Mucosa of stomach (tissue), 1 donor: ENCODE measurements at regions not wholly inside any gene's neighbourhood (a gene's known extent, or its start where the extent isn't known, plus 50 kb on each side); places are given as distances from the start of the nearest gene placed in this dataset.

Source experiments
- H3K27me3 ChIP-seq: one replicate; pipeline ENCODE4 v1.7.0; 2013; ENCODE audit warnings: mild to moderate bottlenecking, low read length; ENCODE audit not compliant: control insufficient read depth, insufficient read depth
- H3K36me3 ChIP-seq: one replicate; pipeline ENCODE4 v1.7.0; 2013; ENCODE audit warnings: low read length; ENCODE audit not compliant: control insufficient read depth, insufficient read depth
- H3K4me1 ChIP-seq: one replicate; pipeline ENCODE4 v1.7.0; 2013; ENCODE audit warnings: mild to moderate bottlenecking, low read length; ENCODE audit not compliant: control insufficient read depth, insufficient read depth
- H3K4me3 ChIP-seq: one replicate; pipeline ENCODE4 v1.7.0; 2013; ENCODE audit warnings: low read length
- H3K9ac ChIP-seq: one replicate; pipeline ENCODE4 v1.7.0; 2013; ENCODE audit warnings: mild to moderate bottlenecking, low read length, moderate library complexity
- H3K9me3 ChIP-seq: one replicate; pipeline ENCODE4 v1.7.0; 2013; ENCODE audit warnings: mild to moderate bottlenecking, low read length, moderate library complexity; ENCODE audit not compliant: control insufficient read depth
- donor health status: Pancreatic carcinoma.

DNA sequence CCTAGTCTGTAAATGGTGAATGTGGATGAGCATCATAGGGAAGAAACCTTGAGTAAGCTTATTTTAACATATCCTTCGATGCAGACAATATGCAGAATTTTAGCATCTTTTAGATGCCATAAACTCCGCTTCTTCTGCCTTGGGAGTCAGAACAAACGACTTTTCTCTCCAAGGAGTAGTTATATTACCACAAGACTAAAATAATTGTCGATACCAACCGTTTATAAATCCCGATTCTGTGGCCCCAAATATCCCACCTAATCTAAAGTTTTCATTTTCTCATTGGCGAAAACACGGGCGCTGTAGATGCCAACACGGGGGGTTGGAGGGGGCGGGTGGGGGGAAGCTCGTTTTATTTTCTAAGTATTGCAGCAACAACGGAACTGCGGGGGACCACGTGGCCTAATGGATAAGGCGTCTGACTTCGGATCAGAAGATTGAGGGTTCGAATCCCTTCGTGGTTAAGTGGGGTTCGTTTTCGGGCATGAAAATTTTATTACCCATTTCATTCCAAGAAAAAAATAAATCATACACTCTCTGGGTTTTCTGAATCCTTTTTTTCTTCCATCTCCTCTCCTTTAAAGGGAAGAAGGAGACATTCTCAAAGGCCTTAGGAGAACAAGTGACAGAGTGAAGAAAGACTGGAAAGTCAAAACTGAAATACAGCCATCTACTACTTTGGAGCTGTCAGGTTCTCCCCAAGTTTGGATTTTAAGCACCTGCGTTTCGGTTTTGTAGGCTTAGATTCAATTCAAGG lies 65.5 kb upstream of the BTN3A2 start:
- H3K9me3 ChIP-seq, result no peaks in the 10 kb centered on the region
- no peak overlapping the region for H3K9ac ChIP-seq
- H3K4me1 ChIP-seq, result peaks cover 10% of the 10 kb centered on the region
- H3K4me3 ChIP-seq, result no peak overlapping the region
- H3K27me3 ChIP-seq, result no peaks in the 10 kb centered on the region
- H3K36me3 ChIP-seq, result no peaks in the 10 kb centered on the region

- Histone ChIP-seq H3K4me1 (peaks cover 10% of the 10 kb centered on the region), H3K9me3 (no peaks in the 10 kb centered on the region), H3K27me3 (no peaks in the 10 kb centered on the region), H3K9ac (no peak overlapping the region), H3K36me3 (no peaks in the 10 kb centered on the region), H3K4me3 (no peak overlapping the region)
These were observed 65.0 kb upstream of the BTN3A2 start for GRCh38 chr6:26300043-26300331.

- H3K9me3 ChIP-seq, result no peaks in the 10 kb centered on the region
- H3K4me3 ChIP-seq, result no peak overlapping the region
- H3K4me1 ChIP-seq, result peaks cover 8% of the 10 kb centered on the region
- H3K9ac ChIP-seq, result no peak overlapping the region
- no peaks in the 10 kb centered on the region for H3K27me3 ChIP-seq
- no peaks in the 10 kb centered on the region for H3K36me3 ChIP-seq
These were observed 64.6 kb upstream of the BTN3A2 start for GRCh38 chr6:26300359-26300758.

- H3K36me3 ChIP-seq, result no peaks in the 10 kb centered on the region
- no peak overlapping the region for H3K9ac ChIP-seq
- no peaks in the 10 kb centered on the region for H3K9me3 ChIP-seq
- no peak overlapping the region for H3K4me3 ChIP-seq
- H3K27me3 ChIP-seq, result no peaks in the 10 kb centered on the region
- peaks cover 3% of the 10 kb centered on the region for H3K4me1 ChIP-seq
These were observed 64.2 kb upstream of the BTN3A2 start for GRCh38 chr6:26300828-26301227.

GRCh38 chr6:26301638-26302037 lies 63.4 kb upstream of the BTN3A2 start:
- no peaks in the 10 kb centered on the region for H3K36me3 ChIP-seq
- H3K9me3 ChIP-seq, result no peaks in the 10 kb centered on the region
- H3K9ac ChIP-seq, result no peak overlapping the region
- H3K4me1 ChIP-seq, result no peaks in the 10 kb centered on the region
- H3K4me3 ChIP-seq, result no peak overlapping the region
- H3K27me3 ChIP-seq, result no peaks in the 10 kb centered on the region

DNA sequence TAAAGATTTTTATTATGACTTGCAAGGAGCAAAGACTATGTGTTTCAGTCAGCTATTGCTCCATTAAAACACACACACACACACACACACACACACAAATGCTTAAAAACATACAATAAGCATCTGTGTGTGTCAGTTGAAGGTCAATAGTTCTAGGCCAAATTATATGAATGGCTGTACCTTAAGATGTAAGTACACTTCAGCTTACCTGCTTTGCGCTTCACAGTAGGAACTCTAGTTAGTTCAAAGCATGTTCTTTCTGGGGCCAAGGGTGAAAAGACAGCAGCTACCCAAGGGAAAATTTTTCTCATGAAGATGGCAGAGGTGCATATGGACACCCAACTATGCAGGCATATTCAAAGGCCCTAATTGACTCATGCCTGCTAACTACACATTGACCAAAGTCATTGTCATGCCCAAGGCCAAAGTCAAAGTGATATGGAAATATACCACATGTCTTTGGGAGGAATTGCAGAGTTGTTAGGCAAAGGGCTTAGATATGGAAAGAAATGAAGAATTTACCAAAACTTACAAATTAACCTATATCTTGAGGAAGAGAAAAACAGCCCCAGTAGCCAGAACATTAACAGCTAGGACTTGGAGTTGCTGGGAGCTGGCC lies 61.9 kb upstream of the BTN3A2 start:
- Histone ChIP-seq H3K4me3 (no peak overlapping the region), H3K9ac (no peak overlapping the region), H3K4me1 (no peaks in the 10 kb centered on the region), H3K9me3 (no peaks in the 10 kb centered on the region), H3K27me3 (no peaks in the 10 kb centered on the region), H3K36me3 (no peaks in the 10 kb centered on the region)

DNA sequence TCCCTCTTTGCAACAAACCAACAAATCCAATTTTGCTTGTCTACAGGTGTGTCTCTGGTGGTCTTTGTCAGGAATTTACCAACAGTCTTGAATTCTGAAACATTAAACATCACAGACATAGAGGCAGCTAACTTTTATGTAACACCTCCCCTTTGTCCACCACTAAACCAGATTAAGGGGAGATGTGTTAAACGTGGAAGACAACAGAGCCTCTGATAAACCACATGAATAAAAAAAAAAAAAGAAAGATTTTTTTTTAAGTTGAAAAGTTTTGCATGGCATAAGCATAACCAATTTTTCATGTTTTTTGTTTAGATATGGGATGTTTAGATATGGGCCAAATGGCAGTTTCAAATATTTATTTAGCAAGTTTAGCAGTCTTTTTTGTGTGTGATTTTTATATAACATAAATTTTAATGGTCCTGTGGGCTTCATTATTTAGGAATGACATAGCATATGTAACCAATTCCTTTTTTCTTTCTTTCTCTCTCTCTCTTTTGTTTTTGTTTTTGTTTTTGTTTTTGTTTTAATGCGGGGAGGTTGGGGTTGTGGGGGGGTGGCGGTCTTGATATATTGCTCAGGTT lies 60.7 kb upstream of the BTN3A2 start:
- H3K4me1 ChIP-seq, result no peaks in the 10 kb centered on the region
- no peaks in the 10 kb centered on the region for H3K27me3 ChIP-seq
- no peak overlapping the region for H3K4me3 ChIP-seq
- H3K9me3 ChIP-seq, result no peaks in the 10 kb centered on the region
- peak overlapping the region; percentile 63 for H3K9ac ChIP-seq
- H3K36me3 ChIP-seq, result no peaks in the 10 kb centered on the region

- Histone ChIP-seq H3K36me3 (no peaks in the 10 kb centered on the region), H3K9ac (peak overlapping the region; percentile 63), H3K4me1 (no peaks in the 10 kb centered on the region), H3K27me3 (no peaks in the 10 kb centered on the region), H3K9me3 (no peaks in the 10 kb centered on the region), H3K4me3 (no peak overlapping the region)
These were observed 60.0 kb upstream of the BTN3A2 start for GRCh38 chr6:26304797-26305640.

GRCh38 chr6:26305641-26305969 lies 59.4 kb upstream of the BTN3A2 start:
- Histone ChIP-seq H3K27me3 (no peaks in the 10 kb centered on the region), H3K36me3 (no peaks in the 10 kb centered on the region), H3K9me3 (no peaks in the 10 kb centered on the region), H3K4me3 (no peak overlapping the region), H3K9ac (no peak overlapping the region), H3K4me1 (no peaks in the 10 kb centered on the region)

DNA sequence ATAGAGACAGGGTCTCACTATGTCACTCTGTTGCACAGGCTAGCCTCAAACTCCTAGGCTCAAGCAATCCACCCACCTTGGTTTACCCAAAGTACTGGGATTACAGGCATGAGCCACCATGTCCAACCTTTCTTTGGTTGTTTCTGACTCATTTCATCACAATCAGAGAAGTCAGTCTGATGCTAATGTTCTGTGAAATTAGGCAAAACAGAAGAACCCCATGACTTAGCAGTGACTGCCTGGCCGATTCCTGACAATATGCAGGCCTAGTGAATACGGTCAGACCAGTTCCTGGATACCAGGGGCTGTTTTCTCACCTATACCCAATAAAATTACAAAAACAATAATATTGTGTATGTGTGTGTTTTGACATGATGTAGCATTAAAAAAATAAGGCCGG lies 58.8 kb upstream of the BTN3A2 start:
- Histone ChIP-seq H3K9ac (no peak overlapping the region), H3K4me3 (no peak overlapping the region), H3K36me3 (no peaks in the 10 kb centered on the region), H3K4me1 (no peaks in the 10 kb centered on the region), H3K27me3 (no peaks in the 10 kb centered on the region), H3K9me3 (no peaks in the 10 kb centered on the region)

- H3K4me1 ChIP-seq, result peaks cover 3% of the 10 kb centered on the region
- H3K9me3 ChIP-seq, result no peaks in the 10 kb centered on the region
- no peak overlapping the region for H3K4me3 ChIP-seq
- no peak overlapping the region for H3K9ac ChIP-seq
- H3K27me3 ChIP-seq, result no peaks in the 10 kb centered on the region
- no peaks in the 10 kb centered on the region for H3K36me3 ChIP-seq
These were observed 57.1 kb upstream of the BTN3A2 start for GRCh38 chr6:26307850-26308249.

- no peak overlapping the region for H3K9ac ChIP-seq
- H3K4me1 ChIP-seq, result peaks cover 5% of the 10 kb centered on the region
- H3K36me3 ChIP-seq, result no peaks in the 10 kb centered on the region
- H3K27me3 ChIP-seq, result no peaks in the 10 kb centered on the region
- H3K9me3 ChIP-seq, result no peaks in the 10 kb centered on the region
- no peak overlapping the region for H3K4me3 ChIP-seq
These were observed 55.3 kb upstream of the BTN3A2 start for GRCh38 chr6:26309731-26310142.
